Gastrocnemius medialis (tissue), 4 donors: ENCODE measurements at regions not wholly inside any gene's neighbourhood (a gene's known extent, or its start where the extent isn't known, plus 50 kb on each side); places are given as distances from the start of the nearest gene placed in this dataset.

Source experiments
- ATAC-seq, 2 donors: fragments of 150-250 bp; one replicate each; pipeline ENCODE4 v1.9.1; 2016
- DNase-seq, 2 donors: peaks; one replicate each; pipeline ENCODE4 v3.0.0-alpha.2; 2019
- H3K27ac ChIP-seq, 4 donors: fragments of 200-600 bp; sonication (generic); 1 replicate in 1 of 4; 2 replicates in 3 of 4; pipeline ENCODE4 v1.5.1; 2016 to 2018; ENCODE audit warnings: mild to moderate bottlenecking in 2 of 4, moderate library complexity in 1 of 4
- H3K27me3 ChIP-seq, 3 donors: fragments of 200-600 bp; sonication (generic) in 2 of 3; 1 replicate in 1 of 3; 2 replicates in 2 of 3; pipeline versions ENCODE4 v1.5.1 to v1.6.0; 2016 to 2019; ENCODE audit warnings: mild to moderate bottlenecking in 1 of 3, moderate library complexity in 1 of 3
- H3K36me3 ChIP-seq, 2 donors: fragments of 200-600 bp; sonication (generic) in 1 of 2; one replicate each; pipeline ENCODE4 v1.5.1; 2017 to 2018
- H3K4me1 ChIP-seq, 2 donors: fragments of 200-600 bp; sonication (generic) in 1 of 2; one replicate each; pipeline ENCODE4 v1.5.1; 2016 to 2017; ENCODE audit warnings: mild to moderate bottlenecking in 2 of 2
- H3K4me3 ChIP-seq, 4 donors: fragments of 200-600 bp; sonication (generic) in 3 of 4; 1 replicate in 1 of 4; 2 replicates in 3 of 4; pipeline ENCODE4 v1.5.1; 2016 to 2019; ENCODE audit warnings: mild to moderate bottlenecking in 2 of 4
- H3K9me3 ChIP-seq, 3 donors: fragments of 200-600 bp; sonication (generic) in 2 of 3; 1 replicate in 1 of 3; 2 replicates in 2 of 3; pipeline ENCODE4 v1.5.1; 2016 to 2019
- POLR2A ChIP-seq, 2 donors: fragments of 450-650 bp; IDR thresholded peaks; one replicate each; pipeline ENCODE4 v1.6.1; 2017; ENCODE audit warnings: antibody characterized with exemption in 2 of 2, mild to moderate bottlenecking in 2 of 2, moderate library complexity in 2 of 2
- in situ Hi-C, 4 donors: fragments of 200-750 bp; cut with MboI; loops; one replicate each; pipeline versions ENCODE4 v1.15.0 to v1.8.0; 2017; ENCODE audit warnings: low sequenced_read_pairs in 4 of 4
- intact Hi-C: fragments of 100-400 bp; cut with DNase I; formaldehyde crosslinking; loops from one replicate; pipeline ENCODE4 v1.15.1; 2023; ENCODE audit warnings: low total_unique reads
- TF ChIP-seq, protein P1 (sequence below), 5 experiments: fragments of 450-650 bp in 3 of 5; fragments of 200-600 bp in 2 of 5; sonication (generic) in 2 of 5; IDR thresholded peaks in 4 of 5; conservative IDR thresholded peaks in 1 of 5; 1 replicate in 4 of 5; 2 replicates in 1 of 5; pipeline ENCODE4 v1.5.1; 2016 to 2019; ENCODE audit warnings: antibody characterized with exemption in 5 of 5, mild to moderate bottlenecking in 3 of 5, moderate library complexity in 3 of 5

DNA sequence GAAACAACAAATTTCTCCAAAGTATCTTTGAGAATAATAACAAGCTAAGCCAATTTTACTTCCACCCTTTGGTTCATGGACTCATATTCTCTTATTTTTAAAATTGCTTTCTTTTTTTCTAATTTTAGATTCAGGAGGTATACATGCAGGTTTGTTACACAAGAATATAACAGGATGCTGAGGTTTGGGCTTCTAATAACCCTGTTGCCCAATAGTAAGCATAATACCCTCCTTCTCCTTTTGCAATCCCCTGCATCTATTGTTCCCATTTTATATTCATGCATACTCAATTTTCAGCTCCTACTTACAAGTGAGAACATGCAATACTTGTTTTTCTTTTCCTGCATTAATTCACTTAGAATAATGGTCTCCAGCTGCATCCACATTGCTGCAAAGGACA is 202.3 kb upstream of the FSTL5 start:
- no peaks in the 10 kb centered on the region for H3K27me3 ChIP-seq
- intact Hi-C loops (no loop called here), in situ Hi-C loops (no loop called here)
- H3K27ac ChIP-seq, result no peak overlapping the region
- H3K9me3 ChIP-seq, result no peaks in the 10 kb centered on the region
- DNase-seq, result no peak
- no peaks in the 10 kb centered on the region for H3K36me3 ChIP-seq
- TF ChIP-seq, protein P1, sequence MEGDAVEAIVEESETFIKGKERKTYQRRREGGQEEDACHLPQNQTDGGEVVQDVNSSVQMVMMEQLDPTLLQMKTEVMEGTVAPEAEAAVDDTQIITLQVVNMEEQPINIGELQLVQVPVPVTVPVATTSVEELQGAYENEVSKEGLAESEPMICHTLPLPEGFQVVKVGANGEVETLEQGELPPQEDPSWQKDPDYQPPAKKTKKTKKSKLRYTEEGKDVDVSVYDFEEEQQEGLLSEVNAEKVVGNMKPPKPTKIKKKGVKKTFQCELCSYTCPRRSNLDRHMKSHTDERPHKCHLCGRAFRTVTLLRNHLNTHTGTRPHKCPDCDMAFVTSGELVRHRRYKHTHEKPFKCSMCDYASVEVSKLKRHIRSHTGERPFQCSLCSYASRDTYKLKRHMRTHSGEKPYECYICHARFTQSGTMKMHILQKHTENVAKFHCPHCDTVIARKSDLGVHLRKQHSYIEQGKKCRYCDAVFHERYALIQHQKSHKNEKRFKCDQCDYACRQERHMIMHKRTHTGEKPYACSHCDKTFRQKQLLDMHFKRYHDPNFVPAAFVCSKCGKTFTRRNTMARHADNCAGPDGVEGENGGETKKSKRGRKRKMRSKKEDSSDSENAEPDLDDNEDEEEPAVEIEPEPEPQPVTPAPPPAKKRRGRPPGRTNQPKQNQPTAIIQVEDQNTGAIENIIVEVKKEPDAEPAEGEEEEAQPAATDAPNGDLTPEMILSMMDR (IDR thresholded peaks at IDR 0.05 in 4 of 5, conservative IDR thresholded peaks at IDR 0.05 in 1 of 5), result no peak
- no peak for TF ChIP-seq POLR2A (IDR thresholded peaks at IDR 0.05)
- H3K4me1 ChIP-seq, result no peaks in the 10 kb centered on the region
- H3K4me3 ChIP-seq, result no peak overlapping the region
- ATAC-seq, result no peak

DNA sequence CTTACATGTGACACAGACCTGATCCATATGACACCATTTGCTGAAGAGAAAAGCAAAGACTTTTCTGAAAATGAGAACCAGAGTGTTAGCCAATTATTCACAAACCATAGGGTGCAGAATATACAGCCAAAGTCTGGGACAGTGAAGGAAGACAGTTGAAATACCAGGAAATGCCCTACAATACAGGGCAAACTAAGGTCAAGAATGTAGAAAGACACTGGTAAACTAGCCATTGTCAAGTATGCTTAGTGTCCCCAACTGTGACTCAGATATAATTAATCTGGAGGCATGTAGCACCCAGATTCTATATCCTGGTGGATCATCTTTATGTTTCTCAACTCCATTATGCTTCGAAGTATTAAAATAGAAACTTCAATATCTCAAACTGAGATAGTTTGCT is 200.9 kb upstream of the FSTL5 start:
- DNase-seq, result no peak
- Histone ChIP-seq H3K36me3 (no peaks in the 10 kb centered on the region), H3K4me3 (no peak overlapping the region), H3K27me3 (no peaks in the 10 kb centered on the region), H3K4me1 (no peaks in the 10 kb centered on the region), H3K27ac (no peak overlapping the region), H3K9me3 (no peaks in the 10 kb centered on the region)
- TF ChIP-seq, protein P1 (IDR thresholded peaks at IDR 0.05 in 4 of 5, conservative IDR thresholded peaks at IDR 0.05 in 1 of 5), result no peak
- no peak for TF ChIP-seq POLR2A (IDR thresholded peaks at IDR 0.05)
- ATAC-seq, result no peak
- in situ Hi-C loops, result no loop called here
- intact Hi-C loops, result no loop called here

DNA sequence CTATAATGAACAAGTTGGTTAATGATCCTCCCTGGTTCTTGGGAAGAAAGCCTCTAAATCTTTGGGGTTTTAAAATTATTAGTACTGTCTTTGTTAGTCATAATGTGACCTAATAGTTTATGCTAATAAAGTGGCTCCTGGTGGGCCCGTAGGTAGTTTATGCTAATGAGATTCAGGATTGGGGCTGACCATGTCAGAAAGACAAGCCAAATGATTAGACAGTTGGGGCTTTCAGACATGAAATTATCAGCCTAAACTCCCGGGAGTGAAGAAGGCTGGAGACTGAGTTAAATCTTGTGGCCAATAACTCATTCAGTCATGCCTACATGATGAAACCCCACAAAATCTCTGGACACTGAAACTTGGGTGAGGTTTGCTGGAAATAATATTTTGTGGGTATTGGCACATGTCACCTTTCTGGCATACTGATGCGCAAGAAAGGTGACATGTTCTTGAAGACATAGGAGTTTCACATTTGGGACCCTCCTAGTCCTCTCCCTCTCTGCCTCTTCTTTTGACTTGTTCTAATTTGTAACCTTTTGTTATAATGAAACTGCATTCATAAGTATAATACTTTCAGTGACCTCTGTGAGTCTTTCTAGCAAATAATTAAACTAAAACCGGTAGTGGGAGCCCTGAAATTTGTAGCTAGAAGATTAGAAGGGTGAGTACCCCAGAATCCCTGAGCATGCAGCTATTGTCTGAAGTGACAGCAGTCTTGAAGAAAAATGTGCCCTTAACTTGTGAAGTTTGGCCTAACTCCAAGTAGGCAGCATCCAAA is 196.8 kb upstream of the FSTL5 start:
- ATAC-seq (no peak), DNase-seq (no peak)
- H3K36me3 ChIP-seq, result no peaks in the 10 kb centered on the region
- TF ChIP-seq, protein P1 (IDR thresholded peaks at IDR 0.05 in 4 of 5, conservative IDR thresholded peaks at IDR 0.05 in 1 of 5), result no peak
- no peak for TF ChIP-seq POLR2A (IDR thresholded peaks at IDR 0.05)
- H3K9me3 ChIP-seq, result no peaks in the 10 kb centered on the region
- H3K27ac ChIP-seq, result no peak overlapping the region
- H3K4me1 ChIP-seq, result no peaks in the 10 kb centered on the region
- no peak overlapping the region for H3K4me3 ChIP-seq
- H3K27me3 ChIP-seq, result no peaks in the 10 kb centered on the region
- intact Hi-C loops (no loop called here), in situ Hi-C loops (no loop called here)

DNA sequence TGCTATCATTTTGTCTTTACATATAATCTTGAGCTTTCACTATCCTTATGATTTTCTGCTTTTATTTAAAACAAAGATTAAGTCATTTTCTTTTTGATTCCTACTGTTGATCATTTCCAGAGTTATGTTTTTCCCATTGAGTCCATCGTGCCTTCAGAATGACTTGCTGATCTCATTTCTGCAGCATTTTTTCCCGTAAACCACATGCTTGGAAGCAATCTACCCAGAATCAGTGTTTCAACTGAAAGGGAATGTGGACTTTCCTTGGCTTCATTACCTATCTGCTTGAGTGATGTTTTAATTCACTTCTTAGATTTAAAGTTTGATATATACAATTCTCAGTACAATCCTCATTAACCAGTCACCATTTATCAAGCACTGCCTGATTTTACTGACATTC is 192.4 kb upstream of the FSTL5 start:
- TF ChIP-seq POLR2A (IDR thresholded peaks at IDR 0.05), result no peak
- TF ChIP-seq, protein P1 (IDR thresholded peaks at IDR 0.05 in 4 of 5, conservative IDR thresholded peaks at IDR 0.05 in 1 of 5), result no peak
- no peaks in the 10 kb centered on the region for H3K4me1 ChIP-seq
- DNase-seq (no peak), ATAC-seq (no peak)
- in situ Hi-C loops, result no loop called here
- no peak overlapping the region for H3K4me3 ChIP-seq
- H3K27me3 ChIP-seq, result no peaks in the 10 kb centered on the region
- H3K9me3 ChIP-seq, result no peaks in the 10 kb centered on the region
- no peaks in the 10 kb centered on the region for H3K36me3 ChIP-seq
- intact Hi-C loops, result no loop called here
- H3K27ac ChIP-seq, result no peak overlapping the region
